Prostate gland (tissue), 2 donors: ENCODE measurements at regions not wholly inside any gene's neighbourhood (a gene's known extent, or its start where the extent isn't known, plus 50 kb on each side); places are given as distances from the start of the nearest gene placed in this dataset.

ENCODE experiments used
- DNase-seq: peaks from one replicate; pipeline ENCODE4 v3.0.0-alpha.2; 2019; ENCODE audit warnings: low spot score
- H3K27ac ChIP-seq, 2 donors: fragments of 200-600 bp; sonication (generic); 2 replicates each; pipeline ENCODE4 v1.5.1; 2017 to 2019
- H3K27me3 ChIP-seq: fragments of 200-600 bp; sonication (generic); replicated peaks from 2 replicates; pipeline ENCODE4 v1.5.1; 2019; ENCODE audit not compliant: insufficient read depth
- H3K36me3 ChIP-seq, 2 donors: fragments of 200-600 bp; sonication (generic); 1 replicate in 1 of 2; 2 replicates in 1 of 2; pipeline versions ENCODE4 v1.5.1 to v1.8.1; 2017 to 2019
- H3K4me1 ChIP-seq: fragments of 200-600 bp; sonication (generic); replicated peaks from 2 replicates; pipeline ENCODE4 v1.5.1; 2019
- H3K4me3 ChIP-seq, 2 donors: fragments of 200-600 bp; sonication (generic); 2 replicates each; pipeline ENCODE4 v1.5.1; 2017 to 2019
- H3K9me3 ChIP-seq: fragments of 200-600 bp; sonication (generic); 2 replicates; pipeline ENCODE4 v1.5.1; 2017
- POLR2A ChIP-seq: fragments of 450-650 bp; IDR thresholded peaks from one replicate; pipeline ENCODE4 v1.6.1; 2016; ENCODE audit warnings: antibody characterized with exemption, mild to moderate bottlenecking
- POLR2AphosphoS5 ChIP-seq: sonication (generic); formaldehyde crosslinking; IDR thresholded peaks from one replicate; pipeline ENCODE4 v1.6.1; 2017; ENCODE audit warnings: antibody characterized with exemption
- WGBS: methylation state at CpG from one replicate; pipeline ENCODE4 v1.1.5; 2018; 5-methylcytosine and 5-hydroxymethylcytosine counted together
- intact Hi-C: fragments of 100-400 bp; cut with DNase I; formaldehyde crosslinking; loops from one replicate; pipeline ENCODE4 v1.14.2; 2022
- TF ChIP-seq, protein P1 (sequence below), 4 experiments: fragments of 200-600 bp in 2 of 4; fragments of 450-650 bp in 2 of 4; sonication (generic) in 2 of 4; IDR thresholded peaks; 1 replicate in 3 of 4; 2 replicates in 1 of 4; pipeline ENCODE4 v1.5.1; 2016 to 2019; ENCODE audit warnings: antibody characterized with exemption in 4 of 4, mild to moderate bottlenecking in 2 of 4, moderate library complexity in 2 of 4

DNA sequence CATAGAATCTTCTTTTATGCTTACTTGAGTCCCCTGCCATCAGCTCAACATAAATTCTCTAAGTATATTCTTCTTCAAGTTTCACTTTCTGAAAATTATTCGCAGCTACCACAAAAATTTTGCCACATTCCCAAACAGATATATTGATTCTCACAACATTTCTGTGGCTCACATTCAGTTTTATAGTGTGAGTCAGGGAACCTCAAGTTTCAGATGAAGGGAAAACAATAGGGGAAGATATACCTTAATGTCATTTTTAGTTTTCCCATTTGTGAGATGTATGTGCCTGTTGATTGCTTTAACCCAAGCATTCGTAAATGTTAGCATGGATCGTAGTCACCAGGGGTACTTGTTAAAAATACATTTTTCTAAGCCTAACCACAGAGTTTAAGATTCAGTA, 465.8 kb downstream of the CCER1 start:
- no peaks in the 10 kb centered on the region for H3K36me3 ChIP-seq
- intact Hi-C loops: no loop called here
- H3K27me3 ChIP-seq: no peaks in the 10 kb centered on the region
- no peaks in the 10 kb centered on the region for H3K4me1 ChIP-seq
- TF ChIP-seq POLR2AphosphoS5: no peak
- TF ChIP-seq POLR2A: no peak
- TF ChIP-seq, protein P1, sequence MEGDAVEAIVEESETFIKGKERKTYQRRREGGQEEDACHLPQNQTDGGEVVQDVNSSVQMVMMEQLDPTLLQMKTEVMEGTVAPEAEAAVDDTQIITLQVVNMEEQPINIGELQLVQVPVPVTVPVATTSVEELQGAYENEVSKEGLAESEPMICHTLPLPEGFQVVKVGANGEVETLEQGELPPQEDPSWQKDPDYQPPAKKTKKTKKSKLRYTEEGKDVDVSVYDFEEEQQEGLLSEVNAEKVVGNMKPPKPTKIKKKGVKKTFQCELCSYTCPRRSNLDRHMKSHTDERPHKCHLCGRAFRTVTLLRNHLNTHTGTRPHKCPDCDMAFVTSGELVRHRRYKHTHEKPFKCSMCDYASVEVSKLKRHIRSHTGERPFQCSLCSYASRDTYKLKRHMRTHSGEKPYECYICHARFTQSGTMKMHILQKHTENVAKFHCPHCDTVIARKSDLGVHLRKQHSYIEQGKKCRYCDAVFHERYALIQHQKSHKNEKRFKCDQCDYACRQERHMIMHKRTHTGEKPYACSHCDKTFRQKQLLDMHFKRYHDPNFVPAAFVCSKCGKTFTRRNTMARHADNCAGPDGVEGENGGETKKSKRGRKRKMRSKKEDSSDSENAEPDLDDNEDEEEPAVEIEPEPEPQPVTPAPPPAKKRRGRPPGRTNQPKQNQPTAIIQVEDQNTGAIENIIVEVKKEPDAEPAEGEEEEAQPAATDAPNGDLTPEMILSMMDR (IDR thresholded peaks at IDR 0.05): no peak
- H3K9me3 ChIP-seq: no peaks in the 10 kb centered on the region
- H3K4me3 ChIP-seq: no peak overlapping the region
- DNase-seq: no peak
- no peak overlapping the region for H3K27ac ChIP-seq
- 84% methylated on average over 3 of the region's 3 CpGs for WGBS

DNA sequence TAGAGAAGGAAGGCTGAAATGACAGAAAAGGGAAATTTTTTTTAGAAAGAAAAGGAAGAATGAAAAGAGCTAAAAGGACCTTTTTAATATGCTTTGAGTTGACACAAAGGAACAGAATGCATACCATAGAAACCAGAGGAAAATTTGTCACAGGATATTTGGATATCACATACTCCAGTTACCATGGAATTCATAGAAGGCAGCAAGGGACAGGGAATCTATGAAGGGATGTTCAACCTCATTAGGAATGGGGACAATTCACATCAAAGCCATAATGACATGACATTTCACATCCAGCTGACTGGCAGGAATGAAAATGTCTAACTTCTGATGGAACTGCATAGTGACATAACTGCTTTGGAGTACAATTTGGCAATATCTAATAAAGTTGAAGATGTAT, 469.4 kb downstream of the CCER1 start:
- Histone ChIP-seq H3K27ac (no peak overlapping the region), H3K9me3 (no peaks in the 10 kb centered on the region), H3K4me1 (no peaks in the 10 kb centered on the region), H3K4me3 (no peak overlapping the region), H3K27me3 (no peaks in the 10 kb centered on the region), H3K36me3 (no peaks in the 10 kb centered on the region)
- intact Hi-C loops: no loop called here
- TF ChIP-seq POLR2A (no peak), POLR2AphosphoS5 (no peak)
- TF ChIP-seq, protein P1 (IDR thresholded peaks at IDR 0.05): no peak
- DNase-seq: no peak

DNA sequence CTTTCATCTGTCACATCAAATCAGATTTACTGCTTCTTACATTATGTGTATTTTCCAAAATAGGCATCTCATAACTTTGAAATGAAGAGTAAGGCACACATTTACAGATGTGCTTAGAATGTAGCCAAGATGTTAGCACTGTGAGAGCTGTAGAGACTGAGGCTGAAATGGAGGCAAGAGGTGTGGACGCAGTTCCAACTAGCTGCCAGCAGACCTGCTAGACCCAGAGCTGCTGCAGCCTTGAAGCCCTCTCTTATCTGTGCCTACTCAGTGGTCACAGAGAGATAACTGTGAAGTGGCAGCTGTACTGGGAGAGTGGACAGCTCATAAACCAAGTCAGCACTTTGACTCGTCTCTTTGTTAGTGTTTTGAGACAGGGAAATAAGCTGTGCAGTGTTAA, 470.9 kb downstream of the CCER1 start:
- no peak for TF ChIP-seq POLR2A
- TF ChIP-seq POLR2AphosphoS5: no peak
- TF ChIP-seq, protein P1 (IDR thresholded peaks at IDR 0.05): no peak
- no peaks in the 10 kb centered on the region for H3K9me3 ChIP-seq
- no peak overlapping the region for H3K27ac ChIP-seq
- WGBS: 36% methylated on average over 2 of the region's 2 CpGs
- no peaks in the 10 kb centered on the region for H3K36me3 ChIP-seq
- no peak for DNase-seq
- H3K27me3 ChIP-seq: no peaks in the 10 kb centered on the region
- H3K4me3 ChIP-seq: no peak overlapping the region
- no peaks in the 10 kb centered on the region for H3K4me1 ChIP-seq
- intact Hi-C loops: no loop called here

DNA sequence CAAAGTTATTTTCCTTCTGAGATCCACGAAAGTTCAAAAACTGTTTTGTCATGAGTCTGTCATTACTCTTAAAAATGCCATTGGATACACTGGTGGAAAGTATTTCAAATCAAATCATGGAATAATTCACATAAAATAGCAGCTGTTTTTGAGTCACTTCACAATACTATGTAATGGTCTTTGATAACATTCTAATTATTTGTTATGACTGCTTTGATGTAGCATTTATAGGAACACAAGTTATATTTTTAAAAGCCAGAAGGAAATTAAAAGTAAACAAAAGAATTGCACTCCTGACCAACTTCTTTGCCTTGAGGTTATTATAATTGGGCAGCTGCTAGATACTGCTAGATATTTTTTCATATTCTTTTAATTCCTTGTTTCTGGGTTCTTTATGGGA, 473.2 kb downstream of the CCER1 start:
- no peak for DNase-seq
- WGBS: 26% methylated on average over 1 of the region's 1 CpG
- Histone ChIP-seq H3K27me3 (no peaks in the 10 kb centered on the region), H3K36me3 (no peaks in the 10 kb centered on the region), H3K27ac (no peak overlapping the region), H3K4me3 (no peak overlapping the region), H3K9me3 (no peaks in the 10 kb centered on the region), H3K4me1 (no peaks in the 10 kb centered on the region)
- TF ChIP-seq, protein P1 (IDR thresholded peaks at IDR 0.05): no peak
- TF ChIP-seq POLR2A (no peak), POLR2AphosphoS5 (no peak)
- intact Hi-C loops: no loop called here

DNA sequence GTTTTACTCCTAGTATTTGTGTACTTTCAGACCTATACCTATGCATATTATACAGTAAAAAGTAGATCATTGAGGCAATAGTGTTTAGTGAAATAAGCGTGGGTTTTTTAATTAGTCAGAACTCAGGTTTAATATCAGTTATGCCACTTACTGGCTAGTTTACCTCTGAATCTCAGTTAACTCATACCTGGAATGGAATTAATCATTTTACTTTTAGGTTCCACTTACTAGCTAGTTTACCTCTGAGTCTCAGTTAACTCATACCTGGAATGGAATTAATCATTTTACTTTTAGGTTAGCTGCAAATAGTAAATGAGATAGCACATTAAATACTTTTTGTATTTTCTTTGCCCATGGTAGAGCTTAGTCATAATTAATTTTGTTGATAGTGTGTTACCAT, 475.7 kb downstream of the CCER1 start:
- DNase-seq: no peak
- H3K36me3 ChIP-seq: no peaks in the 10 kb centered on the region
- no peaks in the 10 kb centered on the region for H3K9me3 ChIP-seq
- WGBS: 94% methylated on average over 1 of the region's 1 CpG
- intact Hi-C loops: no loop called here
- no peaks in the 10 kb centered on the region for H3K27me3 ChIP-seq
- no peak overlapping the region for H3K4me3 ChIP-seq
- no peak overlapping the region for H3K27ac ChIP-seq
- H3K4me1 ChIP-seq: no peaks in the 10 kb centered on the region
- TF ChIP-seq POLR2AphosphoS5 (no peak), POLR2A (no peak)
- TF ChIP-seq, protein P1 (IDR thresholded peaks at IDR 0.05): no peak
